GM06990 (cell line): ENCODE measurements at regions not wholly inside any gene's neighbourhood (a gene's known extent, or its start where the extent isn't known, plus 50 kb on each side); places are given as distances from the start of the nearest gene placed in this dataset.

Experiments
- DNase-seq: peaks from one replicate; pipeline ENCODE4 v3.0.0-alpha.2; 2011; ENCODE audit not compliant: insufficient read length; ENCODE audit errors: extremely low read depth
- H3K27me3 ChIP-seq: replicated peaks from 2 replicates; pipeline ENCODE4 v1.6.0; 2011; ENCODE audit warnings: low read length; ENCODE audit not compliant: control insufficient read depth, insufficient read depth
- H3K36me3 ChIP-seq: 2 replicates; pipeline ENCODE4 v1.5.1; 2011; ENCODE audit warnings: low read length; ENCODE audit not compliant: control insufficient read depth, insufficient read depth
- H3K4me3 ChIP-seq: replicated peaks from 2 replicates; pipeline ENCODE4 v1.5.1; 2011; ENCODE audit warnings: low read depth, mild to moderate bottlenecking, control low read depth, low read length
- CTCF ChIP-seq: IDR thresholded peaks from 2 replicates; pipeline ENCODE4 v1.5.1; 2011; ENCODE audit warnings: low read length, control low read depth, mild to moderate bottlenecking, inconsistent platforms; ENCODE audit not compliant: insufficient read depth, poor library complexity, severe bottlenecking

DNA sequence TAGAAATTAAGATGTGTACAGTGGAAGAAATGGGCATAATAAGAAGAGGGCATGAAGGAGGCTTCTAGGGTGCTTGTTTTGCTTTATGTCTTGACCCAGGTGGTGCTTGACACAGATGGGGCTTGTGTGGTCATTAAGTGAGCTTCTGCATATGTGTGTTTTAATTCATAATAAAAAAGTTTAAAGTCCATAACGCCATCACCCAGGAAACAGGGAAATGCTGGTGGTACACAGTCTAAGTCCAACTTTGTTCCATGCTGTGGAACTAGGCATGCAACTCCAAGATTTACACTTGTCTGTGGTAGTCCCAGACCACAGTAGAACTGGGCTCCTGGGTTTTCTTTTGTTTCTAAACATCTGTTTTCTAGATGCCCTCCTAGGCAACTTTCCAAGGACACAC, 511.9 kb downstream of the MID1IP1 start:
- Histone ChIP-seq H3K36me3 (no peaks in the 10 kb centered on the region), H3K27me3 (no peaks in the 10 kb centered on the region), H3K4me3 (no peak overlapping the region)
- DNase-seq: no peak
- no peak for TF ChIP-seq CTCF

GRCh38 chrX:39318506-39319343, 517.5 kb downstream of the MID1IP1 start:
- no peak for DNase-seq
- Histone ChIP-seq H3K4me3 (no peak overlapping the region), H3K27me3 (no peaks in the 10 kb centered on the region), H3K36me3 (no peaks in the 10 kb centered on the region)
- no peak for TF ChIP-seq CTCF

- no peak overlapping the region for H3K4me3 ChIP-seq
- TF ChIP-seq CTCF: no peak
- H3K36me3 ChIP-seq: no peaks in the 10 kb centered on the region
- no peaks in the 10 kb centered on the region for H3K27me3 ChIP-seq
- no peak for DNase-seq
Observed at GRCh38 chrX:39320165-39320564, 518.9 kb downstream of the MID1IP1 start.

GRCh38 chrX:39322496-39322895, 521.2 kb downstream of the MID1IP1 start:
- no peak overlapping the region for H3K4me3 ChIP-seq
- no peak for DNase-seq
- no peaks in the 10 kb centered on the region for H3K27me3 ChIP-seq
- no peaks in the 10 kb centered on the region for H3K36me3 ChIP-seq
- no peak for TF ChIP-seq CTCF

- H3K36me3 ChIP-seq: no peaks in the 10 kb centered on the region
- H3K4me3 ChIP-seq: no peak overlapping the region
- TF ChIP-seq CTCF: no peak
- no peak for DNase-seq
- no peaks in the 10 kb centered on the region for H3K27me3 ChIP-seq
Observed at GRCh38 chrX:39324233-39324930, 523.1 kb downstream of the MID1IP1 start.
